IMR-90 (cell line): ENCODE measurements at regions not wholly inside any gene's neighbourhood (a gene's known extent, or its start where the extent isn't known, plus 50 kb on each side); places are given as distances from the start of the nearest gene placed in this dataset.

Source experiments
- ATAC-seq: fragments of 200-7000 bp; cut with Tn5 transposase; 2 replicates; pipeline ENCODE4 v1.9.1; 2020; ENCODE audit warnings: low read depth, mild to moderate bottlenecking, moderate library complexity
- BruUV-seq: library from RNA; stranded (reverse); fragments of 400-500 nt; replicated peaks from 2 replicates; lab custom pipeline; 2021; lab: Mats Ljungman, UMichigan
- CTCF ChIA-PET: fragments of 300-600 bp; formaldehyde crosslinking; extraction: SDS; loops from one replicate; lab custom pipeline; 2021; ENCODE audit warnings: antibody characterized with exemption; lab: Yijun Ruan, JAX
- POLR2A ChIA-PET: fragments of 300-600 bp; sonication (Branson Sonifier 250); formaldehyde crosslinking; loops from one replicate; lab custom pipeline; 2022; ENCODE audit warnings: antibody characterized with exemption; ENCODE audit not compliant: unreplicated experiment; lab: Charles Lee
- DNase-seq: peaks from one replicate; pipeline ENCODE4 v3.0.0; 2013
- H2AFZ ChIP-seq: replicated peaks from 2 replicates; pipeline ENCODE3; 2013; ENCODE audit warnings: low read length, mild to moderate bottlenecking; ENCODE audit not compliant: poor library complexity
- H2AK5ac ChIP-seq: 2 replicates; pipeline ENCODE4 v1.6.1; 2013; ENCODE audit warnings: low read depth, low read length, inconsistent platforms
- H2AK9ac ChIP-seq: replicated peaks from 2 replicates; pipeline ENCODE3; 2013; ENCODE audit warnings: mild to moderate bottlenecking, low read depth, low read length, moderate library complexity; ENCODE audit not compliant: poor library complexity
- H2BK120ac ChIP-seq: 2 replicates; pipeline ENCODE4 v1.6.1; 2013; ENCODE audit warnings: low read depth, low read length, inconsistent platforms
- H2BK15ac ChIP-seq: 3 replicates; pipeline ENCODE4 v1.6.1; 2013; ENCODE audit warnings: low read depth, low read length, inconsistent platforms
- H2BK20ac ChIP-seq: 2 replicates; pipeline ENCODE4 v1.6.1; 2013; ENCODE audit warnings: low read depth, mild to moderate bottlenecking, inconsistent platforms, low read length, moderate library complexity
- H2BK5ac ChIP-seq: 2 replicates; pipeline ENCODE4 v1.6.1; 2013; ENCODE audit warnings: mild to moderate bottlenecking, low read depth, low read length, inconsistent platforms; ENCODE audit not compliant: poor library complexity, severe bottlenecking
- H3K14ac ChIP-seq: replicated peaks from 2 replicates; pipeline ENCODE4 v1.6.1; 2013; ENCODE audit warnings: low read depth, low read length, inconsistent platforms
- H3K18ac ChIP-seq: 2 replicates; pipeline ENCODE4 v1.6.1; 2013; ENCODE audit warnings: low read depth, low read length, control low read depth
- H3K23ac ChIP-seq: 2 replicates; pipeline ENCODE4 v1.6.1; 2013; ENCODE audit warnings: low read depth, low read length, inconsistent platforms
- H3K27ac ChIP-seq: 2 replicates; pipeline ENCODE4 v1.5.1; 2013; ENCODE audit warnings: mild to moderate bottlenecking, control low read depth, low read length; ENCODE audit not compliant: insufficient read depth
- H3K27me3 ChIP-seq: 2 replicates; pipeline ENCODE4 v1.6.1; 2013; ENCODE audit warnings: low read length; ENCODE audit not compliant: control insufficient read depth, insufficient read depth
- H3K36me3 ChIP-seq: 2 replicates; pipeline ENCODE4 v1.6.1; 2013; ENCODE audit warnings: low read length, mixed read lengths; ENCODE audit not compliant: control insufficient read depth, insufficient read depth
- H3K4ac ChIP-seq: 2 replicates; pipeline ENCODE4 v1.6.1; 2013; ENCODE audit warnings: low read depth, low read length, inconsistent platforms
- H3K4me1 ChIP-seq: 2 replicates; pipeline ENCODE4 v1.6.1; 2013; ENCODE audit warnings: low read length, mixed read lengths; ENCODE audit not compliant: control insufficient read depth, insufficient read depth
- H3K4me2 ChIP-seq: 2 replicates; pipeline ENCODE4 v1.6.1; 2013; ENCODE audit warnings: low read depth, mild to moderate bottlenecking, control low read depth, low read length, moderate library complexity
- H3K4me3 ChIP-seq: 2 replicates; pipeline ENCODE4 v1.5.1; 2013; ENCODE audit warnings: low read depth, mild to moderate bottlenecking, control low read depth, low read length, moderate library complexity; ENCODE audit not compliant: insufficient read depth
- H3K56ac ChIP-seq: 2 replicates; pipeline ENCODE4 v1.6.1; 2013; ENCODE audit warnings: low read length, inconsistent platforms; ENCODE audit not compliant: insufficient read depth; ENCODE audit errors: extremely low read depth
- H3K79me1 ChIP-seq, 2 experiments: 2 replicates each; pipeline ENCODE4 v1.6.1; 2013; ENCODE audit warnings: low read length in 2 of 2, inconsistent platforms in 1 of 2, low read depth in 1 of 2
- H3K9ac ChIP-seq: 2 replicates; pipeline ENCODE4 v1.6.1; 2013; ENCODE audit warnings: low read depth, low read length, control low read depth
- H3K9me1 ChIP-seq: 2 replicates; pipeline ENCODE4 v1.6.1; 2013; ENCODE audit warnings: low read length, inconsistent platforms; ENCODE audit not compliant: insufficient read depth
- H3K9me3 ChIP-seq: 2 replicates; pipeline ENCODE4 v1.6.1; 2013; ENCODE audit warnings: low read length; ENCODE audit not compliant: control insufficient read depth, insufficient read depth
- H4K20me1 ChIP-seq: 2 replicates; pipeline ENCODE4 v1.6.1; 2013; ENCODE audit warnings: low read length, inconsistent platforms; ENCODE audit not compliant: insufficient read depth
- H4K5ac ChIP-seq: 2 replicates; pipeline ENCODE4 v1.6.1; 2013; ENCODE audit warnings: mild to moderate bottlenecking, low read depth, low read length, control low read depth
- H4K8ac ChIP-seq, 2 experiments: 2 replicates each; pipeline ENCODE4 v1.6.1; 2013; ENCODE audit warnings: low read depth in 2 of 2, low read length in 2 of 2, control low read depth in 1 of 2, inconsistent platforms in 1 of 2
- H4K91ac ChIP-seq: 2 replicates; pipeline ENCODE4 v1.6.1; 2013; ENCODE audit warnings: low read depth, low read length, inconsistent platforms; ENCODE audit not compliant: insufficient read depth
- CEBPB ChIP-seq: IDR thresholded peaks from 2 replicates; pipeline ENCODE4 v1.6.1; 2012; ENCODE audit warnings: low read depth, low read length, improper control_type of control experiment
- CHD1 ChIP-seq: IDR thresholded peaks from 2 replicates; pipeline ENCODE4 v1.6.1; 2012; ENCODE audit warnings: low read depth, low read length, improper control_type of control experiment
- CTCF ChIP-seq: conservative IDR thresholded peaks from 2 replicates; pipeline ENCODE4 v1.5.1; 2012; ENCODE audit warnings: mild to moderate bottlenecking, low read depth, low read length, improper control_type of control experiment
- FOS ChIP-seq: fragments of 150-350 bp; IDR thresholded peaks from 2 replicates; pipeline ENCODE4 v1.6.1; 2016; ENCODE audit warnings: low read depth, low read length
- MAFK ChIP-seq: IDR thresholded peaks from 2 replicates; pipeline ENCODE4 v1.6.1; 2012; ENCODE audit warnings: low read depth, low read length, improper control_type of control experiment
- MAZ ChIP-seq: IDR thresholded peaks from 2 replicates; pipeline ENCODE4 v1.6.1; 2012; ENCODE audit warnings: low read depth, mild to moderate bottlenecking, low read length, improper control_type of control experiment, moderate library complexity, borderline replicate concordance
- POLR2A ChIP-seq: IDR thresholded peaks from 2 replicates; pipeline ENCODE4 v1.6.1; 2012; ENCODE audit warnings: mild to moderate bottlenecking, low read depth, low read length
- RCOR1 ChIP-seq: IDR thresholded peaks from 2 replicates; pipeline ENCODE4 v1.6.1; 2012; ENCODE audit warnings: mild to moderate bottlenecking, low read length, improper control_type of control experiment; ENCODE audit not compliant: insufficient replicate concordance
- SMC3 ChIP-seq: fragments of 150-350 bp; IDR thresholded peaks from 2 replicates; pipeline ENCODE4 v1.6.1; 2016; ENCODE audit warnings: low read depth, mild to moderate bottlenecking, antibody characterized with exemption, low read length, moderate library complexity
- dilution Hi-C: fragments of 300-500 bp; cut with HindIII; formaldehyde crosslinking; loops from one replicate; pipeline ENCODE4 v1.14.3; 2018; ENCODE audit warnings: low sequenced_read_pairs; ENCODE audit not compliant: unreplicated experiment
- in situ Hi-C: fragments of 300-500 bp; cut with MboI; formaldehyde crosslinking; loops from 3 replicates; pipeline ENCODE4 v1.14.3; 2019; ENCODE audit warnings: low sequenced_read_pairs, inconsistent platforms, mixed read lengths
- intact Hi-C: fragments of 100-400 bp; cut with micrococcal nuclease; formaldehyde crosslinking; loops from 2 replicates; pipeline ENCODE4 v1.10.0; 2022
- TF ChIP-seq, protein P1 (sequence below): fragments of 150-350 bp; IDR thresholded peaks from 2 replicates; pipeline ENCODE4 v1.6.1; 2016; ENCODE audit warnings: low read depth, mild to moderate bottlenecking, low read length, moderate library complexity, borderline replicate concordance

- dilution Hi-C loops (no loop called here), intact Hi-C loops (no loop called here), in situ Hi-C loops (no loop called here)
- no peak overlapping the region for H3K9ac ChIP-seq
- ATAC-seq (no peak), DNase-seq (no peak)
- no peak overlapping the region for H3K23ac ChIP-seq
- H3K14ac ChIP-seq, result no peak overlapping the region
- no peak overlapping the region for H2BK5ac ChIP-seq
- no peak overlapping the region for H2BK15ac ChIP-seq
- no peak overlapping the region for H2AFZ ChIP-seq
- H4K8ac ChIP-seq, result no peak overlapping the region
- no peak overlapping the region for H2AK9ac ChIP-seq
- H3K36me3 ChIP-seq, result no peaks in the 10 kb centered on the region
- no peak overlapping the region for H2BK20ac ChIP-seq
- H3K4me3 ChIP-seq, result no peak overlapping the region
- no peaks in the 10 kb centered on the region for H3K9me1 ChIP-seq
- ChIA-PET CTCF (interaction anchor here (0.6 kb wide), 1 partner anchor 409 kb away, joined by 3 read pairs; no protein-coding TSS in a partner anchor), POLR2A (no interaction called here)
- peaks cover 2% of the 10 kb centered on the region for H3K27me3 ChIP-seq
- H3K56ac ChIP-seq, result no peak overlapping the region
- no peak overlapping the region for H2BK120ac ChIP-seq
- no peak overlapping the region for H3K4me2 ChIP-seq
- no peaks in the 10 kb centered on the region for H3K79me1 ChIP-seq
- no peaks in the 10 kb centered on the region for H3K9me3 ChIP-seq
- no peak overlapping the region for H3K18ac ChIP-seq
- H4K20me1 ChIP-seq, result no peaks in the 10 kb centered on the region
- H2AK5ac ChIP-seq, result no peak overlapping the region
- H4K5ac ChIP-seq, result no peak overlapping the region
- no TSS peak for BruUV-seq
- no peak overlapping the region for H3K4ac ChIP-seq
- no peaks in the 10 kb centered on the region for H3K4me1 ChIP-seq
- TF ChIP-seq MAFK (no peak), RCOR1 (no peak), CHD1 (no peak), POLR2A (no peak), FOS (no peak), CEBPB (no peak), CTCF (no peak), MAZ (no peak), SMC3 (no peak)
- TF ChIP-seq, protein P1, sequence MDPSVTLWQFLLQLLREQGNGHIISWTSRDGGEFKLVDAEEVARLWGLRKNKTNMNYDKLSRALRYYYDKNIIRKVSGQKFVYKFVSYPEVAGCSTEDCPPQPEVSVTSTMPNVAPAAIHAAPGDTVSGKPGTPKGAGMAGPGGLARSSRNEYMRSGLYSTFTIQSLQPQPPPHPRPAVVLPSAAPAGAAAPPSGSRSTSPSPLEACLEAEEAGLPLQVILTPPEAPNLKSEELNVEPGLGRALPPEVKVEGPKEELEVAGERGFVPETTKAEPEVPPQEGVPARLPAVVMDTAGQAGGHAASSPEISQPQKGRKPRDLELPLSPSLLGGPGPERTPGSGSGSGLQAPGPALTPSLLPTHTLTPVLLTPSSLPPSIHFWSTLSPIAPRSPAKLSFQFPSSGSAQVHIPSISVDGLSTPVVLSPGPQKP, result no peak
- no peak overlapping the region for H3K27ac ChIP-seq
- no peak overlapping the region for H4K91ac ChIP-seq
Observed at GRCh38 chr3:70646635-70647034, 334.2 kb upstream of the MDFIC2 start.
